ENCODE measurements at regions not wholly inside any gene's neighbourhood (a gene's known extent, or its start where the extent isn't known, plus 50 kb on each side); places are given as distances from the start of the nearest gene placed in this dataset.

GRCh38 chr10:8289186-8289924 lies 234.9 kb downstream of the GATA3 start:
- Mint-ChIP-seq H3K36me3 (ENCODE audit: insufficient read depth) (no peaks in the 10 kb centered on the region), H3K4me3 (ENCODE audit: low read depth) (no peak overlapping the region), H3K27me3 (peaks cover 61% of the 10 kb centered on the region), H3K4me1 (ENCODE audit: low read depth) (no peaks in the 10 kb centered on the region), H3K27ac (no peak overlapping the region), H3K9me3 (ENCODE audit: low read depth) (no peaks in the 10 kb centered on the region)
- TF ChIP-seq CTCF (IDR thresholded peaks at IDR 0.05; ENCODE audit: unreplicated experiment) = no peak
- DNase-seq (ENCODE audit: low spot score, unreplicated experiment) = no peak

DNA sequence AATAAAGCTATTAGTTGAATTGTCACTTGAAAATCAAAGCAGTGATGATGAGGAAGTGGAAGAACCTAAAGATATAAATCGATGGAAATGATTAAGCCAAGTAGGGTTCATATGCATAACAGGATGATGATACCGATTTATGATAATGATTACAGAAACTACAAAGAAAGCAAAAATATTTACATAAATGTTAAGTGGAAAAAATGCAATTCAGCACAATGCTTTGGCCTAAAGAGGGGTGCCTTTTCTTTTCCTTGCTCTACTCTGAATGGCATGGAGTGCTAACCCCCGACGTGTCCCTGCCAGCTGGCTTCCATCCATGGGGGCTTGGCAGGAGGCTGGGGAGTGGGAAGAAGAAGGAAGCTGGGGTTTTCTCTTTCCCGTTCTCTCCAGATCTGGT lies 240.3 kb downstream of the GATA3 start:
- Mint-ChIP-seq H3K4me3 (ENCODE audit: low read depth) (no peak overlapping the region), H3K27me3 (peaks cover 74% of the 10 kb centered on the region), H3K4me1 (ENCODE audit: low read depth) (no peaks in the 10 kb centered on the region), H3K27ac (no peak overlapping the region), H3K36me3 (ENCODE audit: insufficient read depth) (no peaks in the 10 kb centered on the region), H3K9me3 (ENCODE audit: low read depth) (no peaks in the 10 kb centered on the region)
- no peak for DNase-seq (ENCODE audit: low spot score, unreplicated experiment)
- TF ChIP-seq CTCF (IDR thresholded peaks at IDR 0.05; ENCODE audit: unreplicated experiment) = no peak

GRCh38 chr10:8295311-8295710 lies 240.8 kb downstream of the GATA3 start:
- Mint-ChIP-seq H3K27ac (no peak overlapping the region), H3K4me1 (ENCODE audit: low read depth) (no peaks in the 10 kb centered on the region), H3K9me3 (ENCODE audit: low read depth) (no peaks in the 10 kb centered on the region), H3K27me3 (peaks cover 72% of the 10 kb centered on the region), H3K4me3 (ENCODE audit: low read depth) (no peak overlapping the region), H3K36me3 (ENCODE audit: insufficient read depth) (no peaks in the 10 kb centered on the region)
- DNase-seq (ENCODE audit: low spot score, unreplicated experiment) = no peak
- TF ChIP-seq CTCF (IDR thresholded peaks at IDR 0.05; ENCODE audit: unreplicated experiment) = no peak

DNA sequence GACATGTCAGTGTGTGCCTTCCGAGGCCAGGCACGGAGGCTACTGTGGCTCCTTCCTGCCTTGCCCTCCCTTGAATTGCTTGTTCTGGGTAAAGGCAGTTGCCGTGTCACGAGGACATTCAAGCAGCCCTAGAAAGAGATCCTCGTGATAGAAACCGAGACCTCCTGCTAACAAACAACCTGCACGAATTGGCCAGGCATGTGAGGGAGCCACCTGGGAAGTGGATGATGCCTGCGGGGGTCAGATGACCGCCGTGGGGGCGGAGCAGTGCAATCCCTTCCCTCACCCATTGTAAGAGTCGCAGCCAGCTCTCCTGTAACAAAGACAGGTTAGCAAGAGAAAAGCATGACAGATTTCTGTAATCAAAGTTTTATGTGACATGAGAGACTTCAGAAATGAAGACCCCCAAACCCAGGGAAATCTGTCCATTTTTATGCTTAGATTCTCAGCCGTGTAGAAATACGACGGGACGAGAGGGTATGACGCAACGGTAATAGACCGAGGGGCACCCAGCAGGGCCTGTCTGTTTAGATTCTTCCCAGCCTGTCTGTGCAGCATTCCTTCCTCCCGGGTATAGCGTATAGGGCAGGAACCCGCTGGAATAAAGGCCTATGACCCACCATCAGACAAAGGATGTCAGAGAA lies 241.7 kb downstream of the GATA3 start:
- peak overlapping the region; percentile 61 for H3K4me3 Mint-ChIP-seq (ENCODE audit: low read depth)
- peaks cover 68% of the 10 kb centered on the region for H3K27me3 Mint-ChIP-seq
- no peaks in the 10 kb centered on the region for H3K9me3 Mint-ChIP-seq (ENCODE audit: low read depth)
- no peak for DNase-seq (ENCODE audit: low spot score, unreplicated experiment)
- TF ChIP-seq CTCF (IDR thresholded peaks at IDR 0.05; ENCODE audit: unreplicated experiment) = no peak
- H3K27ac Mint-ChIP-seq = no peak overlapping the region
- H3K4me1 Mint-ChIP-seq (ENCODE audit: low read depth) = peaks cover 5% of the 10 kb centered on the region
- H3K36me3 Mint-ChIP-seq (ENCODE audit: insufficient read depth) = no peaks in the 10 kb centered on the region

- H3K27ac Mint-ChIP-seq = no peak overlapping the region
- H3K4me3 Mint-ChIP-seq (ENCODE audit: low read depth) = no peak overlapping the region
- H3K4me1 Mint-ChIP-seq (ENCODE audit: low read depth) = peaks cover 6% of the 10 kb centered on the region
- no peak for TF ChIP-seq CTCF (IDR thresholded peaks at IDR 0.05; ENCODE audit: unreplicated experiment)
- H3K9me3 Mint-ChIP-seq (ENCODE audit: low read depth) = no peaks in the 10 kb centered on the region
- peaks cover 73% of the 10 kb centered on the region for H3K27me3 Mint-ChIP-seq
- no peak for DNase-seq (ENCODE audit: low spot score, unreplicated experiment)
- no peaks in the 10 kb centered on the region for H3K36me3 Mint-ChIP-seq (ENCODE audit: insufficient read depth)
Observed at GRCh38 chr10:8296734-8297101, 242.2 kb downstream of the GATA3 start.

Data from progenitor cell of endocrine pancreas (in vitro differentiated cells).